GM19468 (cell line): ENCODE measurements at regions not wholly inside any gene's neighbourhood (a gene's known extent, or its start where the extent isn't known, plus 50 kb on each side); places are given as distances from the start of the nearest gene placed in this dataset.
"Not testable (repeated sequence)": the region's sequence is repeated elsewhere in the genome, so short reads cannot be mapped to it uniquely, and the experiment has no call there.

Experiments used
- ATAC-seq: cut with Tn5 transposase; IDR thresholded peaks from one replicate; pipeline ENCODE4 v1.9.1; 2021; ENCODE audit warnings: mild to moderate bottlenecking, moderate library complexity, moderate number of reproducible peaks; ENCODE audit not compliant: unreplicated experiment; ENCODE audit errors: extremely low read depth

- ATAC-seq: no peak
These were observed 123.0 kb upstream of the NR2F2 start for GRCh38 chr15:96207377-96208006.

- no peak for ATAC-seq
These were observed 121.2 kb upstream of the NR2F2 start for GRCh38 chr15:96209285-96209735.

- no peak for ATAC-seq
These were observed 117.5 kb upstream of the NR2F2 start for GRCh38 chr15:96213045-96213444.

- no peak for ATAC-seq
These were observed 116.6 kb upstream of the NR2F2 start for GRCh38 chr15:96213896-96214295.

- ATAC-seq: not testable (repeated sequence)
These were observed 114.0 kb upstream of the NR2F2 start for GRCh38 chr15:96216481-96216880.

- no peak for ATAC-seq
These were observed 112.5 kb upstream of the NR2F2 start for GRCh38 chr15:96217983-96218382.

- no peak for ATAC-seq
These were observed 111.7 kb upstream of the NR2F2 start for GRCh38 chr15:96218623-96219455.

GRCh38 chr15:96219681-96220080 lies 110.8 kb upstream of the NR2F2 start:
- ATAC-seq: no peak

GRCh38 chr15:96220657-96221056 lies 109.8 kb upstream of the NR2F2 start:
- no peak for ATAC-seq

- no peak for ATAC-seq
These were observed 107.5 kb upstream of the NR2F2 start for GRCh38 chr15:96222981-96223380.

GRCh38 chr15:96223939-96224338 lies 106.6 kb upstream of the NR2F2 start:
- no peak for ATAC-seq

GRCh38 chr15:96225642-96226259 lies 104.7 kb upstream of the NR2F2 start:
- ATAC-seq: no peak

- no peak for ATAC-seq
These were observed 99.8 kb upstream of the NR2F2 start for GRCh38 chr15:96230526-96231181.

- no peak for ATAC-seq
These were observed 98.2 kb upstream of the NR2F2 start for GRCh38 chr15:96232335-96232734.

GRCh38 chr15:96234109-96234892 lies 96.2 kb upstream of the NR2F2 start:
- no peak for ATAC-seq

- no peak for ATAC-seq
These were observed 93.5 kb upstream of the NR2F2 start for GRCh38 chr15:96237002-96237401.

GRCh38 chr15:96242761-96243160 lies 87.7 kb upstream of the NR2F2 start:
- no peak for ATAC-seq

- ATAC-seq: no peak
These were observed 86.8 kb upstream of the NR2F2 start for GRCh38 chr15:96243701-96244100.

- no peak for ATAC-seq
These were observed 85.2 kb upstream of the NR2F2 start for GRCh38 chr15:96245252-96245651.

- ATAC-seq: no peak
These were observed 84.4 kb upstream of the NR2F2 start for GRCh38 chr15:96246057-96246456.
